IPS-20b (cell line): ENCODE measurements at regions not wholly inside any gene's neighbourhood (a gene's known extent, or its start where the extent isn't known, plus 50 kb on each side); places are given as distances from the start of the nearest gene placed in this dataset.

Source experiments
- H3K27ac ChIP-seq: one replicate; pipeline ENCODE4 v1.5.1; 2013; ENCODE audit warnings: low read length
- H3K27me3 ChIP-seq: 2 replicates; pipeline ENCODE4 v1.6.1; 2013; ENCODE audit warnings: mild to moderate bottlenecking, low read length, inconsistent platforms; ENCODE audit not compliant: insufficient read depth
- H3K36me3 ChIP-seq: 2 replicates; pipeline ENCODE4 v1.6.1; 2013; ENCODE audit warnings: low read depth, mild to moderate bottlenecking, inconsistent platforms, low read length, moderate library complexity; ENCODE audit not compliant: insufficient read depth
- H3K4me1 ChIP-seq: 2 replicates; pipeline ENCODE4 v1.6.1; 2013; ENCODE audit warnings: mild to moderate bottlenecking, control low read depth, inconsistent platforms, low read length, moderate library complexity; ENCODE audit not compliant: insufficient read depth
- H3K4me3 ChIP-seq: 2 replicates; pipeline ENCODE4 v1.5.1; 2013; ENCODE audit warnings: mild to moderate bottlenecking, low read length, inconsistent platforms
- H3K9ac ChIP-seq: 2 replicates; pipeline ENCODE4 v1.6.1; 2013; ENCODE audit warnings: low read depth, mild to moderate bottlenecking, inconsistent platforms, low read length, moderate library complexity
- H3K9me3 ChIP-seq: 2 replicates; pipeline ENCODE4 v1.6.1; 2013; ENCODE audit warnings: mild to moderate bottlenecking, low read depth, low read length, inconsistent platforms; ENCODE audit not compliant: insufficient read depth

- no peaks in the 10 kb centered on the region for H3K36me3 ChIP-seq
Observed at GRCh38 chr18:28778706-28779105, 601.8 kb upstream of the CDH2 start.

DNA sequence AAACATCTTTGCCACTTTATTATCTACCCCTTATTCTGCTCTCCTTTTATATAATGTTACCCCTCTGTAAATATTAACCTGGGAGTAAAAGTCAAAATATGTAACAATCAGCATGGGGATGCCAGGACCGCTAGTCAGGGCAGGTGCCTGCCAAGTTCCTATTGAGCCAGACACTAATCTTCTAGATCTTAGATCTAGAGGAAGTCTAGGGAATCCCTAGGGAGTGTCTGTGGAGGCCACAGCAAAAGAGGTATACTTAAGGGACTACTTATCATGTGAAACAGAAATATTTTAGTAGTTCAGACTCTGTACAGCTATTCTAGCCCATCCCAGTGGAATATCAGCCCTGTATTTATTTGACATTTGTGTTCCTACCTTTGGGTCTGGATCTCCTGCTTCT lies 600.8 kb upstream of the CDH2 start:
- no peak overlapping the region for H3K4me3 ChIP-seq
- H3K27ac ChIP-seq = no peak overlapping the region
- H3K36me3 ChIP-seq = no peaks in the 10 kb centered on the region
- no peak overlapping the region for H3K9ac ChIP-seq
- H3K9me3 ChIP-seq = no peaks in the 10 kb centered on the region
- no peaks in the 10 kb centered on the region for H3K27me3 ChIP-seq
- H3K4me1 ChIP-seq = no peaks in the 10 kb centered on the region

More at GRCh38 chr18:28778706-28779105, 601.8 kb upstream of the CDH2 start:
- no peaks in the 10 kb centered on the region for H3K27me3 ChIP-seq
- no peak overlapping the region for H3K4me3 ChIP-seq
- no peak overlapping the region for H3K27ac ChIP-seq
- no peak overlapping the region for H3K9ac ChIP-seq
- H3K4me1 ChIP-seq = no peaks in the 10 kb centered on the region
- H3K9me3 ChIP-seq = no peaks in the 10 kb centered on the region

DNA sequence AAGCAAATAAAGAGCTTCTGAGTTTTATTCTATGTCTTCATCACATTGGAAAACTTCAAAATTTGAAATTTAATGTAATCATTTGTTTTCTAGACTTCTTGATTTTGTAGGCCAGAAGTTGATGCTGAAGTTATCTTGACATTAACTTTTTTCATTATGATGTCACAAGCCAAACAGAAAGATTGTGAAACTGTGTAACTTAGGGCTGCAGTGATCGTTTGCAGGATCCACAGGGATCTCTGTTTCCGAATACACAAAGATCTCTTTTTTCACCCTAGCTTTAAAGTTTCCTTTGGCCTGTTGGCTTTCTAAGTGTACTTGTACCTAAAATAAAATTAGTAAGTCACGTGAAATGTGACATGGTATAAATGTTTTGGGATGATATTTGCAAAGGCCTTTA lies 594.9 kb upstream of the CDH2 start:
- no peak overlapping the region for H3K27ac ChIP-seq
- H3K9ac ChIP-seq = no peak overlapping the region
- no peak overlapping the region for H3K4me3 ChIP-seq
- no peaks in the 10 kb centered on the region for H3K27me3 ChIP-seq
- H3K4me1 ChIP-seq = no peaks in the 10 kb centered on the region; the same call in 1 of the 2 replicates
- H3K36me3 ChIP-seq = no peaks in the 10 kb centered on the region
- no peaks in the 10 kb centered on the region for H3K9me3 ChIP-seq

DNA sequence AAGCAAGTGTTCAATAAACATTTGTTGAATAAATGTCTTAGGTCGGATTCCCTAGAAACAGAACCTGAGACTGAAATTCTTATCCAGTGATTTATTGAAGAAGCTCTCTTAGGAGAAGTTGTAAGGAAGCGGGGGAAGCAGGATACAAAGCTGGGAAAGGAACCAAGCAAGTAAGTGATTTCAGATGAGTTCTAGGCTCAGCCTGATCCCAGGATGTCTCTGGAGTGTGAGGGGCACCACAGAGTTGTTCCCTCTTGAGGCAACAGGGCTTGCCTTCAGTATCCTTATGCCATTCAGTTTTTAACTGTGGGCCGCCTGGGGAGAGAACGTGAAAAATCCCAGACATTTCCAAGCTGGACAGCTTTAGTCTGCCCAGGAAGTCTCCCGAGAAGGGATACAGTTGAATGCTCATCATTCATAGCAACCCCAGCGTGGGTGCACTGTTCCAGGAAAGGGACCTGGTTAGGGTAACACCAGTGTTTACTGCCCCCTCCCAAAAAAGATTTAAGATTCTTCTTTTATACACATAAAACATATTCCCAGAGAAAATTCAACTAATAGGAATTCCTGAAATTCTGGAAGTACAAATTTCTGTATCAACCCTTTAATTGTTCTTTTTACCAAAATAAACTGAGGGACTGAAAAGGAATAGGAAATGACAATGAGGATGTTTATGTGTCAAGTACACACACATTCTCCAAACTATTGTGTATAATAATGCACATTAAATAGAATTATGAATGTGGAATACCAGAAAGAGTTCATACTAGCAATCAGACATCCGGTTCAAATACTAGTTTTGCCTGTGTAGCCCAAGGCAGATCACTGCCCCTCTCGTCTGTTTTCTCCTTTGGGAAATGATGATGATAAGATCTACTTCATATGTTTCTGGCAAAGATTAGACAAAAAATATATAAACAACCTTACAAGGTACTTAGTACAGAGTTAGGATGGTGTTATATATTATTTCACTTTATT lies 592.1 kb upstream of the CDH2 start:
- Histone ChIP-seq H3K9ac (no peak overlapping the region), H3K27ac (no peak overlapping the region), H3K27me3 (no peaks in the 10 kb centered on the region), H3K4me3 (no peak overlapping the region), H3K4me1 (no peaks in the 10 kb centered on the region; the same call in 1 of the 2 replicates), H3K9me3 (no peaks in the 10 kb centered on the region), H3K36me3 (no peaks in the 10 kb centered on the region)

DNA sequence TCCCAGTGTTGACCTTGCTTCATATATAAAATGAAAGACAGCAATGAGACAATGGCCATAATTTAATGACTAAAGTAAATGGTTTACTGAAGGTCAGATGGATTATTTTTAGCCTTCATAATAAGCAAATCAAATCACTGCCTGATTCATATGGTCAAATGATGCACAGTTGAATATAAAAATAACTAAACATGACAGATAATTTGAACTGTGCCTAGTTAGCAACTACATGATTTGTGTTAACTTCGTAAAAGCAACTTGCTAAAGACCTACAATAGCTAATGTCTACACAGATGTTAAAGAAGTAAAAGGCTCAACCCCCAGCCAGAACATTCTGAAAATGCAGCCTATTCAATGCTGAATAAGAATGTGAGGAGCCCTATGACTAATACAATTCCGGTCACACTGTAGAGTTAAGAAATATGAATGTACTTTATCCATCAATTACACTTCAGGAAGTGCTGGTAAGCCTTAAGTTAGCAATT lies 590.8 kb upstream of the CDH2 start:
- H3K27ac ChIP-seq = no peak overlapping the region

DNA sequence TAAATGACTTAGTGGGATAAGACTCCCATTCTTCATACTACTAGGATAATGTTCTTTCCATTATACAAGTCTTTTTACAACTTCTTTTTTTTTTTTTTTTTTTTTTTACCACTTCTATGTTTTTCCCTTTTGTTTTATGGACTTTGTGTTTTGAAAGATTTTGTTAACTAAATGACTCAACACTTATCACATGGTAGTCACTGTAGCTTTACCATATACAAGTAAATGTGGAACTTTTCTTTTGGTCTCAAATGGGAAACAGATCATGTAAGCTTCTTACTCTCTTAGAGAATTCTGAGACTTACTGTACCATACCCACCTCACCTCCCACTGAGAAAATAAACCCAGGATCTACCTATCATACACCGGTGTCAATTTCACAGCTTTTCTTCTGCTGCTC lies 590.3 kb upstream of the CDH2 start:
- Histone ChIP-seq H3K4me3 (no peak overlapping the region), H3K9ac (no peak overlapping the region), H3K4me1 (no peaks in the 10 kb centered on the region; the same call in 1 of the 2 replicates), H3K36me3 (no peaks in the 10 kb centered on the region), H3K27ac (no peak overlapping the region), H3K9me3 (no peaks in the 10 kb centered on the region), H3K27me3 (no peaks in the 10 kb centered on the region)

More for the DNA sequence above, 590.8 kb upstream of the CDH2 start:
- Histone ChIP-seq H3K9ac (no peak overlapping the region), H3K36me3 (no peaks in the 10 kb centered on the region), H3K27me3 (no peaks in the 10 kb centered on the region), H3K4me1 (no peaks in the 10 kb centered on the region; the same call in 1 of the 2 replicates), H3K4me3 (no peak overlapping the region), H3K9me3 (no peaks in the 10 kb centered on the region)

- H3K27me3 ChIP-seq = no peaks in the 10 kb centered on the region
- H3K9ac ChIP-seq = no peak overlapping the region
- H3K4me3 ChIP-seq = no peak overlapping the region
- H3K4me1 ChIP-seq = no peaks in the 10 kb centered on the region; the same call in 1 of the 2 replicates
- H3K9me3 ChIP-seq = no peaks in the 10 kb centered on the region
- no peak overlapping the region for H3K27ac ChIP-seq
- no peaks in the 10 kb centered on the region for H3K36me3 ChIP-seq
Observed at GRCh38 chr18:28766721-28767120, 589.8 kb upstream of the CDH2 start.

- no peaks in the 10 kb centered on the region for H3K27me3 ChIP-seq
- H3K4me3 ChIP-seq = no peak overlapping the region
- no peak overlapping the region for H3K27ac ChIP-seq
- no peaks in the 10 kb centered on the region for H3K9me3 ChIP-seq
- no peak overlapping the region for H3K9ac ChIP-seq
- H3K36me3 ChIP-seq = no peaks in the 10 kb centered on the region
- no peaks in the 10 kb centered on the region; the same call in 1 of the 2 replicates for H3K4me1 ChIP-seq
Observed at GRCh38 chr18:28766027-28766426, 589.1 kb upstream of the CDH2 start.

DNA sequence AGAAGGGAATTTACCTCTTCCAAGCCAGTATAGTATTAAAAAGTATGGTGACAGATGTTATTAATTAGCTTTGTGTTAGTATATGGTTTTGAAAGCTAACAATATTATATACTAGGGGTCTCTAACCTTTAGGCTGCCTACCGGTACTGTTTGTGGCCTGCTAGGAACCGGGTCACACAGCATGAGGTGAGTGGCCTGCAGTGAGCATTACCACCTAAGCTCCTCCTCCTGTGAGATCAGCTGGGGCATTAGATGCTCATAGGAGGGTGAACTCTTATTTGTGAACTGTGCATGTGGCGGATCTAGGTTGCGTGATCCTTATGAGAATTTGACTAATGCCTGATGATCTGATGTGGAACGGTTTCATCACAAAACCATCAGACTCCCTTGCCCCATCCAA lies 583.4 kb upstream of the CDH2 start:
- Histone ChIP-seq H3K27ac (no peak overlapping the region), H3K4me1 (no peaks in the 10 kb centered on the region), H3K9ac (no peak overlapping the region), H3K9me3 (no peaks in the 10 kb centered on the region), H3K4me3 (no peak overlapping the region), H3K27me3 (no peaks in the 10 kb centered on the region), H3K36me3 (no peaks in the 10 kb centered on the region)

DNA sequence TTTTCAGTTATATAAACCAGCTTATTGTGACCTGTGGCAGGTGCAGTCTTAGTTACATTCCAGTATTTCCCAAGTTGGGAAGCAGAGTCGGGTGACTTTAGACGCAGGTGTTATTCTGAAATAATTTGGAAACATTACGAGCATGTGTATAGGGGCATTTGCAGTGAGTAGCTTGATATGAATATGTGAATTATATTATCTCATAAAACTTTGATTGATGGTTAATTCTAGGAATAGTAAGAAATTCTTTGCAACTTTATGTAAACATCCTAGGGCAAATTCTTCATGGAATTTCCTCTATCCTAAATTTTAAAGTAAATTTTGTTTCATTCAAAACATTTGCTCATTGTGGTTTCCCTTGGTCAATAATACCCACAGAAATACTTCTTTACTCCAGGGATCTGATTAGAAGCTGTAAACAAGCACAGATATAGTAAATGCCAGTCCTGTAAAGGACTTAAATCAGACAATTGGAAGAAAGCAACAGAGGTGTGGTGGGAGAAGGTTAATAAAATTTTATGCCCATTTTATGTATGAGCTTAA lies 580.6 kb upstream of the CDH2 start:
- Histone ChIP-seq H3K4me3 (no peak overlapping the region), H3K9me3 (no peaks in the 10 kb centered on the region), H3K27me3 (no peaks in the 10 kb centered on the region), H3K27ac (no peak overlapping the region), H3K9ac (no peak overlapping the region), H3K4me1 (no peaks in the 10 kb centered on the region), H3K36me3 (no peaks in the 10 kb centered on the region)

- Histone ChIP-seq H3K27ac (no peak overlapping the region), H3K4me1 (peaks cover 6% of the 10 kb centered on the region; the same call in 1 of the 2 replicates), H3K9ac (no peak overlapping the region), H3K36me3 (no peaks in the 10 kb centered on the region), H3K9me3 (no peaks in the 10 kb centered on the region), H3K4me3 (no peak overlapping the region), H3K27me3 (no peaks in the 10 kb centered on the region)
Observed at GRCh38 chr18:28743115-28743514, 566.2 kb upstream of the CDH2 start.

DNA sequence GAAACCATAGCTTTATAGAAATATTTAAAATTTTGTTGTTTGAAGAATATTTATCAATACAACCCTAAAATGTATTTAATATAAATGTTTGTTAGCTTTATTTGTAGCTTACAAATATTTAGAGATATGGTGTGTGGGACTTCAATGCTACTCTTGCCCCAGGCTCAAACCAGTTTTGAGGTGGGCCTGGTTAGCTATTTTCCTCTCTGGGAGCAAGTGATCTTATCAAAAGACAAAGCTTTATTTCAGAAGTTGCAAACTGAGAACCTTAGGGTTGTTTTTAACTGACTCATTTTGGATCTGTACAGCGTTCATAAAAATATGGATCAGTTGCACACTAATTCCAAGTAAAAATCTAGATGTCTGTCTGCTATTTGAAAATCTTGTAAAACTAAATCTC lies 563.6 kb upstream of the CDH2 start:
- H3K4me3 ChIP-seq = no peak overlapping the region
- no peak overlapping the region for H3K27ac ChIP-seq
- no peak overlapping the region for H3K9ac ChIP-seq
- no peaks in the 10 kb centered on the region for H3K27me3 ChIP-seq
- H3K36me3 ChIP-seq = no peaks in the 10 kb centered on the region
- H3K4me1 ChIP-seq = peaks cover 6% of the 10 kb centered on the region; the same call in 1 of the 2 replicates
- no peaks in the 10 kb centered on the region for H3K9me3 ChIP-seq
